SK-N-SH (cell line): ENCODE measurements at regions not wholly inside any gene's neighbourhood (a gene's known extent, or its start where the extent isn't known, plus 50 kb on each side); places are given as distances from the start of the nearest gene placed in this dataset.
"Not testable (repeated sequence)": the region's sequence is repeated elsewhere in the genome, so short reads cannot be mapped to it uniquely, and the experiment has no call there.

Experiments
- CTCF ChIA-PET: fragments of 300-600, 350-600 bp; formaldehyde crosslinking; extraction: SDS; loops from one replicate; lab custom pipeline; 2021; lab: Yijun Ruan, JAX
- POLR2A ChIA-PET: fragments of 350-600 bp; sonication (Branson Sonifier 250); formaldehyde crosslinking; extraction: SDS; loops from one replicate; lab custom pipeline; 2020; ENCODE audit warnings: antibody characterized with exemption, inconsistent platforms; lab: Yijun Ruan, JAX
- DNase-seq: peaks from one replicate; pipeline ENCODE4 v3.0.0; 2012
- H2AFZ ChIP-seq: fragments of 200-600 bp; sonication (generic); 2 replicates; pipeline ENCODE4 v1.8.1; 2016; ENCODE audit warnings: antibody characterized with exemption, mild to moderate bottlenecking, low read depth
- H3F3A ChIP-seq: fragments of 200-600 bp; sonication (generic); replicated peaks from 2 replicates; pipeline ENCODE3; 2016; ENCODE audit warnings: antibody characterized with exemption, mild to moderate bottlenecking; ENCODE audit not compliant: insufficient read depth
- H3K27ac ChIP-seq, 2 experiments: fragments of 200-500 bp in 1 of 2; fragments of 200-600 bp in 1 of 2; sonication (Bioruptor generic) in 1 of 2; sonication (generic), shearing (Covaris generic) in 1 of 2; 2 replicates each; pipeline versions ENCODE4 v1.5.1 to v1.6.1; 2014 to 2016; ENCODE audit warnings: low read depth in 2 of 2, inconsistent platforms in 1 of 2, low read length in 1 of 2, mild to moderate bottlenecking in 1 of 2, mixed read lengths in 1 of 2
- H3K27me3 ChIP-seq: fragments of 200-600 bp; sonication (generic), shearing (Covaris generic); 2 replicates; pipeline ENCODE4 v1.6.1; 2016; ENCODE audit warnings: mixed run types; ENCODE audit not compliant: insufficient read depth
- H3K36me3 ChIP-seq, 2 experiments: fragments of 200-500 bp in 1 of 2; fragments of 200-600 bp in 1 of 2; sonication (Bioruptor generic) in 1 of 2; sonication (generic) in 1 of 2; replicated peaks in 1 of 2; 2 replicates each; pipeline versions ENCODE3 to v1.5.1; 2014 to 2016; ENCODE audit warnings: low read length in 1 of 2, mild to moderate bottlenecking in 1 of 2; ENCODE audit not compliant: insufficient read depth in 2 of 2, control insufficient read depth in 1 of 2
- H3K4me1 ChIP-seq, 2 experiments: fragments of 200-500 bp in 1 of 2; fragments of 200-600 bp in 1 of 2; sonication (Bioruptor generic) in 1 of 2; sonication (generic), shearing (Covaris generic) in 1 of 2; 2 replicates each; pipeline versions ENCODE4 v1.5.1 to v1.6.1; 2014 to 2016; ENCODE audit warnings: low read depth in 1 of 2, low read length in 1 of 2, mixed run types in 1 of 2; ENCODE audit not compliant: insufficient read depth in 2 of 2, control insufficient read depth in 1 of 2
- H3K4me2 ChIP-seq: fragments of 200-600 bp; sonication (generic), shearing (Covaris generic); 2 replicates; pipeline ENCODE4 v1.6.1; 2017; ENCODE audit warnings: mixed run types
- H3K4me3 ChIP-seq, 2 experiments: fragments of 200-500 bp in 1 of 2; fragments of 200-600 bp in 1 of 2; sonication (Bioruptor generic) in 1 of 2; sonication (generic), shearing (Covaris generic) in 1 of 2; 2 replicates each; pipeline versions ENCODE4 v1.5.1 to v1.8.1; 2014 to 2016; ENCODE audit warnings: low read depth in 2 of 2, inconsistent platforms in 1 of 2, low read length in 1 of 2, mild to moderate bottlenecking in 1 of 2, mixed read lengths in 1 of 2, moderate library complexity in 1 of 2
- H3K79me2 ChIP-seq: fragments of 200-600 bp; sonication (generic); 2 replicates; pipeline ENCODE4 v1.8.1; 2017; ENCODE audit warnings: mild to moderate bottlenecking; ENCODE audit not compliant: insufficient read depth
- H3K9ac ChIP-seq: fragments of 200-600 bp; sonication (generic); 2 replicates; pipeline ENCODE4 v1.6.1; 2017; ENCODE audit warnings: mixed run types
- H3K9me2 ChIP-seq: fragments of 200-600 bp; sonication (generic); 2 replicates; pipeline ENCODE4 v1.6.1; 2017; ENCODE audit warnings: mixed run types
- H3K9me3 ChIP-seq: fragments of 200-600 bp; sonication (generic); 2 replicates; pipeline ENCODE4 v1.6.1; 2017; ENCODE audit warnings: mixed run types, mild to moderate bottlenecking, moderate library complexity
- H4K20me1 ChIP-seq: fragments of 200-600 bp; sonication (generic); 2 replicates; pipeline ENCODE4 v1.6.1; 2017; ENCODE audit warnings: mild to moderate bottlenecking, mixed run types; ENCODE audit not compliant: insufficient read depth
- ELF1 ChIP-seq: IDR thresholded peaks from 2 replicates; pipeline ENCODE4 v1.4.0; 2012
- EZH2phosphoT487 ChIP-seq: fragments of 200-600 bp; sonication (generic); IDR thresholded peaks from 2 replicates; pipeline ENCODE4 v1.6.1; 2017; ENCODE audit warnings: low read depth, mixed run types, mild to moderate bottlenecking, antibody characterized with exemption, moderate library complexity, borderline replicate concordance
- FOSL2 ChIP-seq: IDR thresholded peaks from 2 replicates; pipeline ENCODE4 v1.4.0; 2012; ENCODE audit warnings: low read depth, mild to moderate bottlenecking, moderate library complexity, borderline replicate concordance
- FOXM1 ChIP-seq: IDR thresholded peaks from 2 replicates; pipeline ENCODE4 v1.4.0; 2012; ENCODE audit warnings: low read depth, mild to moderate bottlenecking
- MAX ChIP-seq: IDR thresholded peaks from 2 replicates; pipeline ENCODE4 v1.4.0; 2012; ENCODE audit warnings: low read depth
- MXI1 ChIP-seq: IDR thresholded peaks from 2 replicates; pipeline ENCODE4 v1.6.1; 2012; ENCODE audit warnings: mild to moderate bottlenecking, low read depth, low read length, improper control_type of control experiment
- NFIC ChIP-seq: IDR thresholded peaks from 2 replicates; pipeline ENCODE4 v1.4.0; 2012; ENCODE audit warnings: borderline replicate concordance
- POLR2AphosphoS5 ChIP-seq: IDR thresholded peaks from 2 replicates; pipeline ENCODE4 v1.6.1; 2012; ENCODE audit warnings: low read depth, low read length
- RXRA ChIP-seq: IDR thresholded peaks from 2 replicates; pipeline ENCODE4 v1.4.0; 2012; ENCODE audit warnings: low read depth, mild to moderate bottlenecking, borderline replicate concordance
- TAF1 ChIP-seq: IDR thresholded peaks from 2 replicates; pipeline ENCODE4 v1.6.1; 2012; ENCODE audit warnings: low read depth, mild to moderate bottlenecking, low read length, moderate library complexity, borderline replicate concordance
- TCF12 ChIP-seq: IDR thresholded peaks from 2 replicates; pipeline ENCODE4 v1.4.0; 2012
- YY1 ChIP-seq: IDR thresholded peaks from 2 replicates; pipeline ENCODE4 v1.4.0; 2012; ENCODE audit warnings: low read depth, mild to moderate bottlenecking
- WGBS: methylation state at CpG from one replicate; pipeline ENCODE4 v1.1.6; 2017; ENCODE audit warnings: low lambda C conversion rate; 5-methylcytosine and 5-hydroxymethylcytosine counted together
- TF ChIP-seq, protein P1 (sequence below): fragments of 150-350 bp; IDR thresholded peaks from 2 replicates; pipeline ENCODE4 v1.6.1; 2017; ENCODE audit warnings: antibody characterized with exemption, low read length, low read depth, borderline replicate concordance

GRCh38 chr10:108319434-108320222, 1155.1 kb upstream of the SORCS1 start:
- Histone ChIP-seq H3K4me2 (no peak overlapping the region), H3K9ac (no peak overlapping the region), H3K27me3 (no peaks in the 10 kb centered on the region), H3K9me2 (no peaks in the 10 kb centered on the region), H2AFZ (no peak overlapping the region), H3K4me1 (no peaks in the 10 kb centered on the region; a peak in 1 of 4 replicates), H3K79me2 (no peaks in the 10 kb centered on the region), H3F3A (no peaks in the 10 kb centered on the region), H3K9me3 (no peaks in the 10 kb centered on the region), H4K20me1 (no peaks in the 10 kb centered on the region), H3K36me3 (no peaks in the 10 kb centered on the region), H3K27ac (no peak overlapping the region)
- ChIA-PET CTCF (no interaction called here), POLR2A (no interaction called here)
- 63% methylated on average over 6 of the region's 6 CpGs for WGBS
- DNase-seq: no peak
- TF ChIP-seq EZH2phosphoT487: no peak
- TF ChIP-seq MAX: no peak
- no peak for TF ChIP-seq TCF12
- no peak for TF ChIP-seq RXRA
- no peak for TF ChIP-seq FOXM1
- no peak for TF ChIP-seq POLR2AphosphoS5
- no peak for TF ChIP-seq FOSL2
- TF ChIP-seq, protein P1, sequence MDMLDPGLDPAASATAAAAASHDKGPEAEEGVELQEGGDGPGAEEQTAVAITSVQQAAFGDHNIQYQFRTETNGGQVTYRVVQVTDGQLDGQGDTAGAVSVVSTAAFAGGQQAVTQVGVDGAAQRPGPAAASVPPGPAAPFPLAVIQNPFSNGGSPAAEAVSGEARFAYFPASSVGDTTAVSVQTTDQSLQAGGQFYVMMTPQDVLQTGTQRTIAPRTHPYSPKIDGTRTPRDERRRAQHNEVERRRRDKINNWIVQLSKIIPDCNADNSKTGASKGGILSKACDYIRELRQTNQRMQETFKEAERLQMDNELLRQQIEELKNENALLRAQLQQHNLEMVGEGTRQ: no peak
- TF ChIP-seq YY1: no peak
- TF ChIP-seq, all 33 proteins: peak for 0
- no peak overlapping the region for H3K4me3 ChIP-seq

DNA sequence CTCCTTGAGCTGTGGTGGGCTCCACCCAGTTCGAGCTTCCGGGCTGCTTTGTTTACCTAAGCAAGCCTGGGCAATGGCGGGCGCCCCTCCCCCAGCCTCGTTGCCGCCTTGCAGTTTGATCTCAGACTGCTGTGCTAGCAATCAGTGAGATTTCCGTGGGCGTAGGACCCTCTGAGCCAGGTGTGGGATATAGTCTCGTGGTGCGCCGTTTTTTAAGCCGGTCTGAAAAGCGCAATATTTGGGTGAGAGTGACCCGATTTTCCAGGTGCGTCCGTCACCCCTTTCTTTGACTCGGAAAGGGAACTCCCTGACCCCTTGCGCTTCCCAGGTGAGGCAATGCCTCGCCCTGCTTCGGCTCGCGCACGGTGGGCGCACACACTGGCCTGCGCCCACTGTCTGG, 1151.1 kb upstream of the SORCS1 start:
- H3K27me3 ChIP-seq, H3K4me2 ChIP-seq, H3K4me3 ChIP-seq, H3K79me2 ChIP-seq, CTCF ChIA-PET, H3K9me3 ChIP-seq, H3K36me3 ChIP-seq, H3K9ac ChIP-seq, POLR2A ChIA-PET, H3K27ac ChIP-seq, H4K20me1 ChIP-seq, H3K9me2 ChIP-seq, H3F3A ChIP-seq, DNase-seq, H3K4me1 ChIP-seq, H2AFZ ChIP-seq: not testable (repeated sequence)
- 87% methylated on average over 13 of the region's 25 CpGs for WGBS

DNA sequence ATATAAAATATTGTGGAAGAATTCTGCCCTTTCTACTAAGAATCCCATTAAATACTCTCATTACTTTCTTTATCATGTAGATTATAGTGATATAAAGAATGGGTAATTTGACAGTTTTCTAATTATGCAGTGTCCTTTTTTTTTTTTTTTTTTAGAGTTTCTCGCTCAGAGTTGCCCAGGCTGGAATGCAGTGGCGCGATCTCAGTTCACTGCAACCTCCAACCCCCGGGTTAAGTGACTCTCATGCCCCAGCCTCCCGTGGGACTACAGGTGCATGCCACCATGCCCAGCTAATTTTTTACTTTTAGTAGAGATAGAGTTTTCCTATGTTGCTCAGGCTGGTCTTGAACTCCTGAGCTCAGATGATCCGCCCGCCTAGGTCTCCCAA, 1143.4 kb upstream of the SORCS1 start:
- TF ChIP-seq ELF1 (no peak), TAF1 (no peak), MXI1 (no peak), NFIC (no peak)
- H3K9me3 ChIP-seq: no peaks in the 10 kb centered on the region
- no peaks in the 10 kb centered on the region for H4K20me1 ChIP-seq
- 84% methylated on average over 7 of the region's 7 CpGs for WGBS
- no peaks in the 10 kb centered on the region for H3K4me1 ChIP-seq
- H3K79me2 ChIP-seq: no peaks in the 10 kb centered on the region
- H3K4me2 ChIP-seq: no peak overlapping the region
- ChIA-PET POLR2A (no interaction called here), CTCF (no interaction called here)
- H3F3A ChIP-seq: no peaks in the 10 kb centered on the region
- no peak overlapping the region for H3K9ac ChIP-seq
- DNase-seq: no peak
- no peak overlapping the region for H2AFZ ChIP-seq
- H3K27me3 ChIP-seq: no peaks in the 10 kb centered on the region
- H3K27ac ChIP-seq: no peak overlapping the region
- H3K4me3 ChIP-seq: no peak overlapping the region
- H3K9me2 ChIP-seq: no peaks in the 10 kb centered on the region
- H3K36me3 ChIP-seq: no peaks in the 10 kb centered on the region
